Neural cell (in vitro differentiated cells): ENCODE measurements at regions not wholly inside any gene's neighbourhood (a gene's known extent, or its start where the extent isn't known, plus 50 kb on each side); places are given as distances from the start of the nearest gene placed in this dataset.

Experiments
- CTCF ChIP-seq: fragments of 450-650 bp; IDR thresholded peaks from 2 replicates; pipeline ENCODE4 v1.5.1; 2014; ENCODE audit warnings: antibody characterized with exemption, mild to moderate bottlenecking, moderate library complexity; ENCODE audit not compliant: poor library complexity, severe bottlenecking
- EP300 ChIP-seq: fragments of 450-650 bp; conservative IDR thresholded peaks from 2 replicates; pipeline ENCODE4 v1.6.1; 2014; ENCODE audit warnings: antibody characterized with exemption, mild to moderate bottlenecking, moderate library complexity; ENCODE audit not compliant: poor library complexity, severe bottlenecking
- EZH2 ChIP-seq: fragments of 200-600, 300-800 bp; shearing (Covaris generic), sonication (generic); IDR thresholded peaks from 2 replicates; pipeline ENCODE4 v1.6.1; 2014; ENCODE audit warnings: antibody characterized with exemption, low read length, borderline replicate concordance, mild to moderate bottlenecking; ENCODE audit not compliant: insufficient read depth, poor library complexity, severe bottlenecking
- POLR2AphosphoS5 ChIP-seq: IDR thresholded peaks from 2 replicates; pipeline ENCODE4 v1.6.1; 2012
- RAD21 ChIP-seq: fragments of 450-650 bp; conservative IDR thresholded peaks from 2 replicates; pipeline ENCODE4 v1.6.1; 2014; ENCODE audit warnings: antibody characterized with exemption, mild to moderate bottlenecking, moderate library complexity
- TAF1 ChIP-seq: IDR thresholded peaks from 2 replicates; pipeline ENCODE4 v1.6.1; 2012; ENCODE audit warnings: low read depth
- TF ChIP-seq, protein P1 (sequence below): IDR thresholded peaks from 2 replicates; pipeline ENCODE4 v1.6.1; 2012; ENCODE audit warnings: borderline replicate concordance

- TF ChIP-seq, protein P1, sequence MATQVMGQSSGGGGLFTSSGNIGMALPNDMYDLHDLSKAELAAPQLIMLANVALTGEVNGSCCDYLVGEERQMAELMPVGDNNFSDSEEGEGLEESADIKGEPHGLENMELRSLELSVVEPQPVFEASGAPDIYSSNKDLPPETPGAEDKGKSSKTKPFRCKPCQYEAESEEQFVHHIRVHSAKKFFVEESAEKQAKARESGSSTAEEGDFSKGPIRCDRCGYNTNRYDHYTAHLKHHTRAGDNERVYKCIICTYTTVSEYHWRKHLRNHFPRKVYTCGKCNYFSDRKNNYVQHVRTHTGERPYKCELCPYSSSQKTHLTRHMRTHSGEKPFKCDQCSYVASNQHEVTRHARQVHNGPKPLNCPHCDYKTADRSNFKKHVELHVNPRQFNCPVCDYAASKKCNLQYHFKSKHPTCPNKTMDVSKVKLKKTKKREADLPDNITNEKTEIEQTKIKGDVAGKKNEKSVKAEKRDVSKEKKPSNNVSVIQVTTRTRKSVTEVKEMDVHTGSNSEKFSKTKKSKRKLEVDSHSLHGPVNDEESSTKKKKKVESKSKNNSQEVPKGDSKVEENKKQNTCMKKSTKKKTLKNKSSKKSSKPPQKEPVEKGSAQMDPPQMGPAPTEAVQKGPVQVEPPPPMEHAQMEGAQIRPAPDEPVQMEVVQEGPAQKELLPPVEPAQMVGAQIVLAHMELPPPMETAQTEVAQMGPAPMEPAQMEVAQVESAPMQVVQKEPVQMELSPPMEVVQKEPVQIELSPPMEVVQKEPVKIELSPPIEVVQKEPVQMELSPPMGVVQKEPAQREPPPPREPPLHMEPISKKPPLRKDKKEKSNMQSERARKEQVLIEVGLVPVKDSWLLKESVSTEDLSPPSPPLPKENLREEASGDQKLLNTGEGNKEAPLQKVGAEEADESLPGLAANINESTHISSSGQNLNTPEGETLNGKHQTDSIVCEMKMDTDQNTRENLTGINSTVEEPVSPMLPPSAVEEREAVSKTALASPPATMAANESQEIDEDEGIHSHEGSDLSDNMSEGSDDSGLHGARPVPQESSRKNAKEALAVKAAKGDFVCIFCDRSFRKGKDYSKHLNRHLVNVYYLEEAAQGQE = no peak
- TF ChIP-seq CTCF = no peak
- no peak for TF ChIP-seq EZH2
- TF ChIP-seq RAD21 = no peak
- no peak for TF ChIP-seq POLR2AphosphoS5
- TF ChIP-seq EP300 = no peak
- no peak for TF ChIP-seq TAF1
Observed at GRCh38 chr5:120354126-120354525, 110.0 kb upstream of the PRR16 start.
